ENCODE measurements at regions not wholly inside any gene's neighbourhood (a gene's known extent, or its start where the extent isn't known, plus 50 kb on each side); places are given as distances from the start of the nearest gene placed in this dataset.
"Not testable (repeated sequence)": the region's sequence is repeated elsewhere in the genome, so short reads cannot be mapped to it uniquely, and the experiment has no call there.

DNA sequence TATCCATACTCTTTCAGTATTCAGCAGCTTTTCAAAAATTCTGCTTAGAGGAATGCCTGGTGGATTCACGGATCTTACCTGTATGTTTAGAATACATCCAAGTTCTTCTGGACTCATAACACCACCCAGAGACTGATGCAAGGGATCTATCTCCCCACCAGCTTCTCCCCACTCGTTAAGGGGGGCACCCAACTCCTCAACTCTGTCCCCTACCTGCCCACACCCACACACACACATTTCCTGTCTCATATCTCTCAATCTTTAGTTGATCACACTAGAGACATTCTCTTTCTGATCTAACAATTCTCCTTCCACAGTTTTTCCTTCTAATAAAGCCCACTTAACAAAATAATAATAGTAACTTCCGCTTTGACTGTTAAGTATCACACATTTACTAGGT lies 110.1 kb downstream of the DLEU7 start:
- DNase-seq = no peak

DNA sequence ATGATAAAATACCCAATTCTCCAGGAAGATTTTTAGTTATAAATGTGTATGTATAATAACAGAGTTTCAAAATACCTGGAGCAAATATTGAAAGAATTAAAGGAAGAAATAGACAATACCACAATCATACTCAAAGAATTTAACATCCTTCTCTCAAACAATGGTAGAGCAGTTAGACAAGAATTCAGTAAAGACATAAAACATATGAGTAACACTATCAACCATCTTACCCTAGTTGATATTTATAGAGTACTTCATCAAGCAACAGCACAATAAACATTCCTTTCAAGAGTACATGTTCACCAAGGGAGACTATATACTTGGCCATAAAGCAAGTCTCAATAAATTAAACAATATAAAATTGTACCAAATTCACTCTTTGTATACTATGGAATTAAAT lies 108.4 kb downstream of the DLEU7 start:
- DNase-seq = no peak

DNA sequence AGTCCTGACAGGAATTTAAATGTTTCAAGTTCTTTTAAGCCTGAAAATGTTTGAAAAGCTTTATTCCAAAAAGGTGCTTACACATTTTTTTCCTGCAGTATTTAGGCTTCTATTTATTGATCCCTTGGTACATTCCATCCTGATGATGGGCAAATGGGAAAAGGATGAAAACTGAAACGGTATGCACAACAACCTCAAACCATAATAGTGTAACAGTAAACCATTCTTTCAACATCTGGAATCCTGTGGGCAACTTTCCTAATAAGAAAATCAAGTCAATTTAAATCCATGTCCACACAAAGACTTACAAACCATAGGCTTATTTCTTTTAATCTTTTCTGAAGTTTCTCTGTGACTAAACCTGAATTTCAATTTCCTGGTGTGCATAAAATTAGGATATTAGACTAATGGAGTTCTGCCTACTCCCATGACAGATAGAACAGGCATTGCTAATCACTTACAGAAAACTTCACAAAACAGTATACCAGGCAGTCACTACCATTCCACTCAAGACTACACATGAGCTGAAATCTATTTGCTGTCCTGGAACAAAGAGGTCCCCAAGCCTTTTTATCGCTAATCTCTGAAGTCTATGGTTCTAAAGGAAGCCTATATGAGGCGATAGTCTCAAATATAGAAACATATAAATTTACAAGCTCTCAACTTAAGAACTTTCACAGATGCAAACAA lies 103.3 kb downstream of the DLEU7 start:
- DNase-seq = no peak

DNA sequence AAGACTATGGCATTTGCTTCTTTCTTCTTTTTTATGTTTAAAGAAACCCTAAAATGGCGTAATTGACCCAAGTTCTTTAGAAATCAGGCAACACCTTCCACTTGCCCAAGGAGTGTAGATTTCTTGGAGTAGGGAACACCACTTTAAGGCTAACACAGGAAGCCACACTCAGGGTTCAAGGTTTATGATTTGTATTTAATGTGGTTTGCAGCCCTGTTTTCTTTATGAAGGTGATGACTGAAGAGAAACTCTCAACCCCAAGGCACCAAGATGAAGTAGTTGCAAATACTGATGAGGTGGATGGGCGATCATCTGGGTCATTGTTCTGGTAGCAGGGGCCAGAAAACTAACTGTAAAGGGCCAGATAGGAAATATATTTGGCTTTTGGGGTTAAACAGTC lies 101.1 kb downstream of the DLEU7 start:
- DNase-seq = no peak

DNA sequence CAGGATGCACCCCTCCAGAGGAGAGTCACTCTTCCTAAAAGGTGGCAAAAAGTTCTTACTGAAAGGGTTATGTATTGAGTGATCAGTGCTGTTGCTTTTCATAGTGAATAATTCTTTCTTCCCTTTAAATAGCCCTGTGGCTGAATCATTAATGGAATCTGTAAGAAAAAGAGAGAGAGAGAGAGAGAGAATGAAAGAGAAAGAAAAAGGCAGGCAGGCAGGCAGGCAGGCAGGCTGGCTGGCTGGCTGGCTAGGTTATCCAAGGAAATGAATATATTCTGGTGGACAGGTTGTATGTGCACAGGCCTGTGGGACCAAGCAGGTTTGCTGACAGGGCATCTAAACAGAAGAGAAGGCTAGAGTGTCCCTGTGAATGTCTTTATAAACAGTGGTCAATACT lies 100.5 kb downstream of the DLEU7 start:
- DNase-seq = no peak

DNA sequence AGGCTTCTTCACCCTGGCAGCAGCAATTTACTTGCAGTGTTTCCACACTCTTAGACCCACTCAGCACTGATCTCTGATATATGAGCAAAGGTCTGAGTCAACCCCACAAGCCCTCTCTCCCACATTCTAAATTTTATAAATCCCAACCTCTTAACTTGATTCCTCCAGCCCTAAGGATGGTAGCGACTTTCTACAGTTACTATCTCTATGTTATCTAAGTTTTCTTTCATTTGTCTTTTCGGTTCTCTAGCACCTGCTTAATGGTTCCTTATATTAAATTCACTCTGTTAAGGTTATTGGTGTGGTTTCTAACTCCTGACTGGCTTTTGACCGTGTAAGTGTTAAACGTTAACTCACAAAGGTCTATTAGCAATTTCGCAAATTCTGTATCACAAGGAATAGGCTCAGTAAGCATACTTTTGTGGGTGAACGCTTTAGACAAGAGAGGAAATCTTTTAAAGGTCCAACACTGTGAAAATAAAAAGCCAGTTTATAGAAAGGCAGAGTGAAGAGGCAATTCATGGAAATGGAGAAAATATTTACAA lies 99.3 kb downstream of the DLEU7 start:
- DNase-seq = no peak

DNA sequence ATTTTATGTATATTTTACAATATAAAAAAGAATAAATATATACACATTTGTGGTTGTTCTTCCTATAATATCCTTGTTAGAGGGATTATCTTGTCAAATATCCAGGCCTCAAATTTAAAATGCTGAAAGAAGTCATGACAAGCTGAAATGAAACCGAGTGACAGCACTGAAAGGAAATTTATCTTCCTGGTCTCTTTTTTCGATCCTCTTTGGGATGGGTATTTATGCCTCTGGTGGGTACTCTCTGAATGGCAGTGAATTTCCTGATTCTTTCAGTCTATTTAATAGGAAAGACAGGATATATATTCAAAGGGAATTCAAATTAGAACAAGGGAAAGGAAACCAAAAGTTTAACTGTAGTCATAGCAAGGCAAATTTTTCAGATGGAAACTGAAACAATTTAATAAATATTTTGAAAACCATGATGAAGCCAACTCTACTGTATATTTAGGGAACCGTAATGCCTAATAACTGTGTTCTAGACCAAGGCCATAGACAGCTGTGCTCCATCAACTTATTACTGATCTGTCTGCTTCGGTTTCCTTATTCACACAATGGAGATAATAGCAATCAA lies 97.9 kb downstream of the DLEU7 start:
- no peak for DNase-seq

DNA sequence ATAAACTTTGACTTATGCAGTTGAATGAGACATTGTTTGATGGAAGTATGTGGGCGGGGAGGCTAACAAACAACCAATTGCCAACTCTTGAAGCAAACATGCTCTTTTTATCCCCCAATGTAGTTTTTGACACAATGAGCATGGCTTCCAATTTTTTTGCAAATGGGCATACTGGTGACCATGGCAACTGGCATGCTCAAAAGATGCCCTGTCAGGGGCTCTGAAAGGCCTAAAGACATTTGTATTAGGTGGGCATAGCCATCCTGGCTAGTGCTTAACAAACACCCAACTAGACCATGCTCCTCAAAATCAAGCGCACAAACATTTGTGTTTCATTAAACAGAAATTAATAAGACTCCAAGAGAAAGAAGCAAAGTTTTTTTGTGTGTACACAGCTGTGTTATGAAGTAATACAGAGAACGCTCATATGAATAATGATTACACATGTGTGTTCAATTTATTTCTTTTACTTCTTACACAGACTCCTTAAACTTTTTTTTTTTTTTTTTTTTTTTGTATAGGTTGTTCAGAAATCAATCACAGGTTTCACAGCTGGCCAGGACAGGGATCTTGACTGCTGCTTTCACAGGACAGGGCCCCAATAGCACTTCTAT lies 95.6 kb downstream of the DLEU7 start:
- DNase-seq = no peak

DNA sequence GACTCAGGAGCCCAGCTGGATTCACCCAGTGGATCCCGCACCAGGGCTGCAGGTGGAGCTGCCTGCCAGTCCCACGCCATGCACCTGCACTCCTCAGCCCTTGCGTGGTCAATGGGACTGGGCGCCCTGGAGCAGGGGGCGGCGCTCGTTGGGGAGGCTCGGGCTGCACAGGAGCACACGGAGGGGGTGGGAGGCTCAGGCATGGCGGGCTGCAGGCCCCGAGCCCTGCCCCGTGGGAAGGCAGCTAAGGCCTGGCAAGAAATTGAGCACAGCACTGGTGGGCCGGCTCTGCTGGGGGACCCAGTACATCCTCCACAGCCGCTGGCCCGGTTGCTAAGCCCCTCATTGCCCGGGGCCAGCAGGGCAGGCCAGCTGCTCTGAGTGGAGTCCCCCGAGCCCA lies 90.3 kb downstream of the DLEU7 start:
- not testable (repeated sequence) for DNase-seq

DNA sequence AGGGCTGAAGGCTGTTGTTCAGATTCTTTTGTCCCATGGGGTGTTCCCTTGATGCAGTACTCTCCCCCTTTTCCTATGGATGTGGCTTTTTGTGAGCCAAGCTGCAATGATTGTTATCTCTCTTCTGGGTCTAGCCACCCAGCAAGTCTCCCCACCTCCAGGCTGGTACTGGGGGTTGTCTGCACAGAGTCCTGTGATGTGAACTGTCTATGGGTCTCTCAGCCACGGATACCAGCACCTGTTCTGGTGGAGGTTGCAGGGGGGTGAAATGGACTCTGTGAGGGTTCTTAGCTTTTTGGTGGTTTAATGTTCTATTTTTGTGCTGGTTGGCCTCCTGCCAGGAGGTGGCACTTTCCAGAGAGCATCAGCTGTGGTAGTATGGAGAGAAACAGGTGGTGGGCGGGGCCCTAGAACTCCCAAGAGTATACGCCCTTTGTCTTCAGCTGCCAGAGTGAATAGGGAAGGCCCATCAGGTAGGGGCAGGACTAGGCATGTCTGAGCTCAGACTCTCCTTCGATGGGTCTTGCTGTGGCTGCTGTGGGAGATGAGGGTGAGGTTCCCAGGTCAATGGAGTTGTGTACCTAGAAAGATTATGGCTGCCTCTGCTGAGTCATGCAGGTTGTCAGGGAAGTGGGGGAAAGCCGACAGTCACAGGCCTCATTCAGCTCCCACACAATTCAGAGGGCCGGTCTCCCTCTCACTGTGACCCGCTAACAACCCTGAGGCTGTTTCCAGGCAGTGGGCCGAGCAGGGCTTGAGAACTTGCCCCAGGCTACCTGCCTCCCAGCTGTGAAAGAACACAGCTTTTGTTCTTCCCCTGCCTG lies 87.4 kb downstream of the DLEU7 start:
- not testable (repeated sequence) for DNase-seq

DNA sequence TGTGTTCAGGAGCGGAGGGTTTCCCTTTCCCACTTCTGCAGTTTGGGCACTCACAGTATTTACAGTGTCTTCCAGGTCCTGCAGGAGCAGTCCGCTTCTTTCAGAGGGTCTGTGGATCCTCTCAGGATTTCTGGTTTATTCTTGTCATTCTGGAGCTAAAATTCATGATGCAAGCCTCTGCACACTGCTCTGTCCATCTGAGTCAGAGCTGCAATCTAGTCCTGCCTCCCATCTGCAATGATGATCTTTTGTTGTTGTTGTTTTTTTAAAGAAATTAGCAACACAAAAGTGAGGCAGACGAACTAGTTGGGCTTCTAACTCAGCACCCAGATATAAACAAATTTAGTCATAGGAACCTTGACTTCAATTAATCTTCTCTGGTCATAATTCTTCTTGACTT lies 86.5 kb downstream of the DLEU7 start:
- DNase-seq = no peak

DNA sequence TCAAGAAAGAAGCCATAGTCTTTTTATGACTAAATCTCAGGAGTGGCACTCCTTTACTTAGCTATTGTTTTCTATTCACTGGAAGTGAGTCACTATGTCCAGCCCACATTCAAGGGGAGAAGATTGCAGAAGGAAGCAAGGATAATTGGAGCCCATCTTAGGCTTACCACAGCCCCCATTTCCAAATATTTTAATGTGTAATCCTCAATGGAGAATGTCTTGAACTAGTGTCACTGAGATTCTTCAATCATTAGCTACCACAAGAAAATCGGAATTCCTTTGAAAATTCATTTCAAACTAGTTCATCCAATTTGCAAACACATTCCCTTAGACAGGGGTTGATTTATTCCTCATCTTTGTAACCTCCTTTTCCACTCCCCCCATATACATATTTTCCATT lies 84.7 kb downstream of the DLEU7 start:
- no peak for DNase-seq

DNA sequence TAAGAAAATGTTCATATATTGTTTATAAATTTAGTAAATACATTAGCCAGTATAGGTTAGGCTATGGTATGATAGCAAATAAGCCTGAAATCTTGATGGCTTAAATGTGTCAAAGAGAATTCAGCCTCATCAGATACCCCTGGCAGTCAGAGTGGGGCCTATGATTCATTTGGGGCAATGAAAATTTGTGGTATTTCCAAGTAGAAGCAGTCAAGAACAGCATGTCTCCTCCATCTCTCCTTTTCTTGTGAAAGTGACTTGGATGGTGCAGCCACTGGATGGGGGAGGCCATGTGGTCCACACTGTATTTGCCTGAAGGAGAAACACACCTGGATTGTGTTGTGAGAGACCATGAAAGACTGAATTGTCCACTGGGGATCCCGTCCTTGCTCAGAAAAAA lies 82.7 kb downstream of the DLEU7 start:
- no peak for DNase-seq

DNA sequence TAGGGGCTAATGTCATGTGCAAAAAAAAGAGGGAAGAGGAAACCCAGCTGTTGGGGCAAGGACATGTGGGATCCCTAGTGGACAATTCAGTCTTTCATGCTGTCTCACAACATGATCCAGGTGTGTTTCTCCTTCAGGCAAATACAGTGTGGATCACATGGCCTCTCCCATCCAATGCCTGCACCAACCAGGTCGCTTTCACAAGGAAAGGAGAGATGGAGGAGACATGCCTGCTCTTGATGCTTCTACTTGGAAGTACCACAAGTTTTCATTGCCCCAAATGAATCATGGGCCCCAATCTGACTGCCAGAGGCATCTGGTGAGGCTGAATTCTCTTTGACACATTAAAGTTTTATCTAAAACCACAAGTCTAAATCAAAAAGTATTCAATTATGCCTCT lies 82.1 kb downstream of the DLEU7 start:
- no peak for DNase-seq

DNA sequence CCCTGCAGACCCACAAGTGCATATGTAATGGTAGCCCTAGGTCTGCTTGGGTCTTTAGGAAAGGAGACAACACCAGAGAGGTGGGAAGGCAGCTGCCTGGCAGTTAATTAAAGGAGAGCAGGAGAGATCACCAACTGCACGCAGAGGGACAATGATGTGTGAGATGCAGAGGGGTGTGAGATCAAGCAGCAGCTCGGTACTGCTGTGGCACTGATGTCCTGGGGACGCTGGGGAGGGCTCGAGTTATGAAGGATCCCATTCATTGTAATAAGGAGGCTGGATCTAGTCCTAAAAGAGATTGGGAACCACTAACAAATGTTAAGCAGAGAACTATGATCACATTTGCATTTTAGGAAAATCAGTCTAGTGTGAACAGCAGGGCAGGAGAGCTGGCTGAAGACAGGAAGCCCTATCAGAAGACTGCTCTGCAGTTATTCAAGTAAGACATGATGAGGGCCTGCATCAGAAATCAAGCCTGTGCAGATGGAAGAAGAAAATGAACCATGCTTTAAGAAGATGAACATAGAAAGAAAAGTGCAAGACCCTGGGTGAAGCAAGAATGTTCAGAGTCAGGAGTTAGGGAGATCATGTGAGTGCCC lies 80.4 kb downstream of the DLEU7 start:
- DNase-seq = no peak

DNA sequence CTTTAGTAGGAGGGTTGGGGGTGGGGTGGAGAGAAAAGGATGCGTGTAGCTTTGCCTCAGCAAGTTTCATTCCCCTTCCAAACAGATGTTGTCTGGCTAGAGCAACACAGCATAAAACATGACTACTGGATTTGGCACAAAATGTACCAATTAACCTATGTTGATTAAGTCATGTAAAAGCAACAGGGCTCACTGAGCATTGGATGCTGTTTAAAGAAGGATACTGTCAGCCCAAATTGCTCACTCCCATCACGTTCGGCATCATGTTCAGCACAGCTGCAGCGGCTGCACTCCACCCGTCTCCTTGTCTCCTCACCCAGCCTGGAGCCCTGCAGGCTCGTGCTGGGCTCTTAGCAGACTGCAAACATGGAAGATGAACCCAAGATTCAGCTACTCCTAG lies 77.5 kb downstream of the DLEU7 start:
- no peak for DNase-seq

DNA sequence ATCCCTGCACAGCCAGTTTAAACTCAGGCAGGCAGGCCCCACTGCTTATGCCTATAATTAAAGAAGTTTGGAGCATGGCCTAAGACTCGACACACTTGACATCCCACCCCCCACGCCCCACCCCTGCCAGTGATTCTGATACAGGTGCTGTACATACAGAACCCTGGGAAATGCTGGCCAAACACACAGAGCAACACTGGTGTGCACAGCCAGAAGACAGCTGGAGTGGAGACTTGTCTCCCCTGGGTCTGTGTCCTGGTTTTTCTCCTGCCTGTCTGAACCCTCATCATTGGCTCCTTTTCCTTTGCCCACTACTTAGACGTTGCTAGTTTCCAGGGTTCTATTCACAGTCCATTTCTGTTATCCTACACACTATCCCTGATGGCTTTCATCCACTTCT lies 76.8 kb downstream of the DLEU7 start:
- DNase-seq = no peak

DNA sequence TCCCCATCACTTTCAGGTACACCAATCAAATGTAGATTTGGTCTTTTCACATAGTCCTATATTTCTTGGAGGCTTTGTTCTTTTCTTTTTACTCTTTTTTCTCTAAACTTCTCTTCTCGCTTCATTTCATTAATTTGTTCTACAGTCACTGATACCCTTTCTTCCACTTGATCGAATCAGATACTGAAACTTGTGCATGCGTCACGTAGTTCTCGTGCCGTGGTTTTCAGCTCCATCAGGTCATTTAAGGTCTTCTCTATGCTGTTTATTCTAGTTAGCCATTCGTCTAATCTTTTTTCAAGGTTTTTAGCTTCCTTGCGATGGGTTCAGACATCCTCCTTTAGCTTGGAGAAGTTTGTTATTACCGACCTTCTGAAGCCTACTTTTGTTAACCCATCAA lies 70.6 kb downstream of the DLEU7 start:
- DNase-seq = not testable (repeated sequence)
